ENCODE measurements at regions not wholly inside any gene's neighbourhood (a gene's known extent, or its start where the extent isn't known, plus 50 kb on each side); places are given as distances from the start of the nearest gene placed in this dataset.

- no peak for TF ChIP-seq SRF (IDR thresholded peaks at IDR 0.05; ENCODE audit: low read depth, low read length)
Observed at GRCh38 chr2:236636714-236637470, 67.3 kb downstream of the ACKR3 start (continued).

All from H1 (cell line).